ENCODE measurements at regions not wholly inside any gene's neighbourhood (a gene's known extent, or its start where the extent isn't known, plus 50 kb on each side); places are given as distances from the start of the nearest gene placed in this dataset.

GRCh38 chr6:165092881-165093595 lies 216.4 kb downstream of the C6orf118 start:
- H3K4me3 ChIP-seq (ENCODE audit: low read length) = no peak overlapping the region
- CTCF ChIA-PET = no interaction called here
- POLR2A ChIA-PET = no interaction called here
- ATAC-seq (ENCODE audit: poor library complexity) (no peak), DNase-seq (no peak)
- no peaks in the 10 kb centered on the region for H3K27me3 ChIP-seq (ENCODE audit: control insufficient read depth in 1 of 2, insufficient read depth in 2 of 2, low read length in 2 of 2)
- Mint-ChIP-seq H3K27ac (no peak overlapping the region), H3K4me3 (no peak overlapping the region), H3K27me3 (no peaks in the 10 kb centered on the region), H3K36me3 (ENCODE audit: low read depth) (no peaks in the 10 kb centered on the region), H3K9me3 (peaks cover 18% of the 10 kb centered on the region), H3K4me1 (ENCODE audit: low read depth) (no peaks in the 10 kb centered on the region)
- peaks cover 0 to 9% of the 10 kb centered on the region in 2 experiments for H3K9me3 ChIP-seq (ENCODE audit: control insufficient read depth in 1 of 2, insufficient read depth in 1 of 2, low read length in 2 of 2)
- no peaks in the 10 kb centered on the region for H3K36me3 ChIP-seq (ENCODE audit: insufficient read depth, low read length)
- no peaks in the 10 kb centered on the region for H3K4me1 ChIP-seq (ENCODE audit: insufficient read depth, low read length)
- no peak for TF ChIP-seq CTCF (IDR thresholded peaks at IDR 0.05)
- intact Hi-C loops (cut with DNase I, micrococcal nuclease) = no loop called here
- no peak overlapping the region for H3K27ac ChIP-seq (ENCODE audit: low read depth in 1 of 2, low read length in 2 of 2)

- H3K4me1 ChIP-seq (ENCODE audit: insufficient read depth, low read length) = no peaks in the 10 kb centered on the region
- no peaks in the 10 kb centered on the region for H3K27me3 ChIP-seq (ENCODE audit: control insufficient read depth in 1 of 2, insufficient read depth in 2 of 2, low read length in 2 of 2)
- H3K9me3 Mint-ChIP-seq = peaks cover 15% of the 10 kb centered on the region
- no peaks in the 10 kb centered on the region for H3K4me1 Mint-ChIP-seq (ENCODE audit: low read depth)
- POLR2A ChIA-PET = no interaction called here
- peaks cover 0 to 7% of the 10 kb centered on the region in 2 experiments for H3K9me3 ChIP-seq (ENCODE audit: control insufficient read depth in 1 of 2, insufficient read depth in 1 of 2, low read length in 2 of 2)
- H3K4me3 Mint-ChIP-seq = no peak overlapping the region
- DNase-seq (no peak), ATAC-seq (ENCODE audit: poor library complexity) (no peak)
- intact Hi-C loops (cut with DNase I, micrococcal nuclease) = no loop called here
- no peak for TF ChIP-seq CTCF (IDR thresholded peaks at IDR 0.05)
- no peak overlapping the region for H3K4me3 ChIP-seq (ENCODE audit: low read length)
- no peak overlapping the region for H3K27ac Mint-ChIP-seq
- CTCF ChIA-PET = no interaction called here
- H3K27me3 Mint-ChIP-seq = no peaks in the 10 kb centered on the region
- H3K36me3 Mint-ChIP-seq (ENCODE audit: low read depth) = no peaks in the 10 kb centered on the region
- H3K27ac ChIP-seq (ENCODE audit: low read depth in 1 of 2, low read length in 2 of 2) = no peak overlapping the region
- H3K36me3 ChIP-seq (ENCODE audit: insufficient read depth, low read length) = no peaks in the 10 kb centered on the region
Measured at GRCh38 chr6:165091121-165091785, 218.2 kb downstream of the C6orf118 start.

GRCh38 chr6:165090242-165090641 lies 219.2 kb downstream of the C6orf118 start:
- H3K4me3 Mint-ChIP-seq = no peak overlapping the region
- ChIA-PET POLR2A (no interaction called here), CTCF (no interaction called here)
- no peak overlapping the region for H3K27ac ChIP-seq (ENCODE audit: low read depth in 1 of 2, low read length in 2 of 2)
- H3K9me3 Mint-ChIP-seq = peaks cover 12% of the 10 kb centered on the region
- H3K9me3 ChIP-seq (ENCODE audit: control insufficient read depth in 1 of 2, insufficient read depth in 1 of 2, low read length in 2 of 2) = peaks cover 0 to 5% of the 10 kb centered on the region in 2 experiments
- H3K36me3 ChIP-seq (ENCODE audit: insufficient read depth, low read length) = no peaks in the 10 kb centered on the region
- H3K27me3 Mint-ChIP-seq = no peaks in the 10 kb centered on the region
- H3K4me3 ChIP-seq (ENCODE audit: low read length) = no peak overlapping the region
- ATAC-seq (ENCODE audit: poor library complexity) = no peak
- H3K36me3 Mint-ChIP-seq (ENCODE audit: low read depth) = no peaks in the 10 kb centered on the region
- no peaks in the 10 kb centered on the region for H3K4me1 Mint-ChIP-seq (ENCODE audit: low read depth)
- TF ChIP-seq CTCF (IDR thresholded peaks at IDR 0.05) = no peak
- H3K27ac Mint-ChIP-seq = no peak overlapping the region
- intact Hi-C loops (cut with DNase I, micrococcal nuclease) = no loop called here
- DNase-seq = no peak
- H3K4me1 ChIP-seq (ENCODE audit: insufficient read depth, low read length) = no peaks in the 10 kb centered on the region
- H3K27me3 ChIP-seq (ENCODE audit: control insufficient read depth in 1 of 2, insufficient read depth in 2 of 2, low read length in 2 of 2) = no peaks in the 10 kb centered on the region

Data from CD4-positive, alpha-beta T cell (primary cell).